Lung (tissue), 11 donors: ENCODE measurements at regions not wholly inside any gene's neighbourhood (a gene's known extent, or its start where the extent isn't known, plus 50 kb on each side); places are given as distances from the start of the nearest gene placed in this dataset.

Experiments used
- ATAC-seq: fragments of 200-7000 bp; cut with Tn5 transposase; one replicate; pipeline ENCODE4 v1.9.1; 2020; ENCODE audit warnings: moderate number of reproducible peaks; ENCODE audit not compliant: insufficient read depth, low FRiP score
- DNase-seq, 3 donors: peaks; one replicate each; pipeline ENCODE4 v3.0.0-alpha.2; 2013 to 2017
- H3K27ac ChIP-seq, 2 donors: one replicate each; pipeline ENCODE4 v1.5.1; 2013; ENCODE audit warnings: mild to moderate bottlenecking in 2 of 2, moderate library complexity in 2 of 2, control low read depth in 1 of 2, inconsistent platforms in 1 of 2, low read depth in 1 of 2, low read length in 1 of 2
- H3K27me3 ChIP-seq, 3 donors: one replicate each; pipeline ENCODE4 v1.5.1; 2013; ENCODE audit warnings: low read length in 2 of 3; ENCODE audit not compliant: control insufficient read depth in 3 of 3, insufficient read depth in 3 of 3
- H3K36me3 ChIP-seq, 4 donors: one replicate each; pipeline ENCODE4 v1.5.1; 2013; ENCODE audit warnings: low read length in 4 of 4, mild to moderate bottlenecking in 1 of 4, moderate library complexity in 1 of 4; ENCODE audit not compliant: control insufficient read depth in 4 of 4, insufficient read depth in 4 of 4
- H3K4me1 ChIP-seq, 5 donors: one replicate each; pipeline ENCODE4 v1.5.1; 2013; ENCODE audit warnings: low read length in 5 of 5, mild to moderate bottlenecking in 2 of 5, moderate library complexity in 1 of 5; ENCODE audit not compliant: control insufficient read depth in 5 of 5, insufficient read depth in 5 of 5
- H3K4me3 ChIP-seq: one replicate; pipeline ENCODE4 v1.5.1; 2013; ENCODE audit warnings: mild to moderate bottlenecking, control low read depth, moderate library complexity
- H3K9ac ChIP-seq, 2 donors: one replicate each; pipeline ENCODE4 v1.5.1; 2013; ENCODE audit warnings: low read length in 2 of 2, control low read depth in 1 of 2; ENCODE audit not compliant: insufficient read depth in 1 of 2
- H3K9me3 ChIP-seq, 4 donors: one replicate each; pipeline ENCODE4 v1.5.1; 2013; ENCODE audit warnings: low read length in 3 of 4, mild to moderate bottlenecking in 1 of 4, moderate library complexity in 1 of 4; ENCODE audit not compliant: control insufficient read depth in 4 of 4, insufficient read depth in 3 of 4
- WGBS, 2 donors: extraction: QIAGEN DNeasy Blood & Tissue Kit; methylation state at CpG; one replicate each; pipeline ENCODE4 v1.1.7; 2013; 5-methylcytosine and 5-hydroxymethylcytosine counted together
- TF ChIP-seq, protein P1 (sequence below): IDR thresholded peaks from 2 replicates; pipeline ENCODE4 v1.5.1; 2012; ENCODE audit warnings: mild to moderate bottlenecking; ENCODE audit errors: control extremely low read depth, extremely low read depth
- donor health status: control.
- donor health status: control.
- donor health status: Bipolar disorder and iron deficiency.
- donor health status: healthy.
- donor health status: DM: yes; HTN: yes; CAD: no.

GRCh38 chr6:165059032-165059431 lies 250.4 kb downstream of the C6orf118 start:
- Histone ChIP-seq H3K9ac (no peak overlapping the region), H3K4me1 (no peaks in the 10 kb centered on the region), H3K36me3 (no peaks in the 10 kb centered on the region), H3K4me3 (no peak overlapping the region), H3K27me3 (no peaks in the 10 kb centered on the region), H3K9me3 (no peaks in the 10 kb centered on the region), H3K27ac (no peak overlapping the region)
- TF ChIP-seq, protein P1, sequence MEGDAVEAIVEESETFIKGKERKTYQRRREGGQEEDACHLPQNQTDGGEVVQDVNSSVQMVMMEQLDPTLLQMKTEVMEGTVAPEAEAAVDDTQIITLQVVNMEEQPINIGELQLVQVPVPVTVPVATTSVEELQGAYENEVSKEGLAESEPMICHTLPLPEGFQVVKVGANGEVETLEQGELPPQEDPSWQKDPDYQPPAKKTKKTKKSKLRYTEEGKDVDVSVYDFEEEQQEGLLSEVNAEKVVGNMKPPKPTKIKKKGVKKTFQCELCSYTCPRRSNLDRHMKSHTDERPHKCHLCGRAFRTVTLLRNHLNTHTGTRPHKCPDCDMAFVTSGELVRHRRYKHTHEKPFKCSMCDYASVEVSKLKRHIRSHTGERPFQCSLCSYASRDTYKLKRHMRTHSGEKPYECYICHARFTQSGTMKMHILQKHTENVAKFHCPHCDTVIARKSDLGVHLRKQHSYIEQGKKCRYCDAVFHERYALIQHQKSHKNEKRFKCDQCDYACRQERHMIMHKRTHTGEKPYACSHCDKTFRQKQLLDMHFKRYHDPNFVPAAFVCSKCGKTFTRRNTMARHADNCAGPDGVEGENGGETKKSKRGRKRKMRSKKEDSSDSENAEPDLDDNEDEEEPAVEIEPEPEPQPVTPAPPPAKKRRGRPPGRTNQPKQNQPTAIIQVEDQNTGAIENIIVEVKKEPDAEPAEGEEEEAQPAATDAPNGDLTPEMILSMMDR = no peak
- ATAC-seq = no peak
- WGBS, 2 donors = 82 to 88% methylated on average over 3 of the region's 3 CpGs
- peak in 1 of 3 donors; percentile 2 for DNase-seq

DNA sequence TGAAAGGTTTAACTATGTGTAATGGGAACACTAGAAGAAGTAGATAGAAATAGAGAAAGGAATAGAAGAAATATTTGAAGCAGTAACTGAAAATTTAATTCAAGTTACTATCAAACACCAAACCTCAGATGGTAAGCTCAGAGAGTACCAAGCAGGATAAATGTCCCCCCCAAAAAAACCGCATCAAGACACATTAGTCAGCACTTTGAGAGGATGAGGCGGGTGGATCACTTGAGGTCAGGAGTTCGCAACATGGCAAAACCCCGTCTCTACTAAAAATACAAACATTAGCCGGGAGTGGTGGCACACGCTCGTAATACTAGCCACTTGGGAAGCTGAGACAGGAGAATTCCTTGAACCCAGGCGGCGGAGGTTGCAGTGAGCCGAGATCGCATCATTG lies 253.1 kb downstream of the C6orf118 start:
- no peak overlapping the region for H3K9ac ChIP-seq
- H3K27ac ChIP-seq = no peak overlapping the region
- H3K36me3 ChIP-seq = no peaks in the 10 kb centered on the region
- no peaks in the 10 kb centered on the region for H3K4me1 ChIP-seq
- DNase-seq (no peak), ATAC-seq (no peak)
- 89 to 98% methylated on average over 11 of the region's 11 CpGs for whole genome bisulfite sequencing, 2 donors
- H3K27me3 ChIP-seq = no peaks in the 10 kb centered on the region
- H3K9me3 ChIP-seq = no peaks in the 10 kb centered on the region
- TF ChIP-seq, protein P1 = no peak
- no peak overlapping the region for H3K4me3 ChIP-seq

- ATAC-seq (no peak), DNase-seq (no peak)
- Histone ChIP-seq H3K4me3 (no peak overlapping the region), H3K27ac (no peak overlapping the region), H3K36me3 (no peaks in the 10 kb centered on the region), H3K9ac (no peak overlapping the region), H3K27me3 (no peaks in the 10 kb centered on the region), H3K4me1 (no peaks in the 10 kb centered on the region), H3K9me3 (no peaks in the 10 kb centered on the region)
- 77 to 83% methylated on average over 5 of the region's 5 CpGs for WGBS, 2 donors
- TF ChIP-seq, protein P1 = no peak
Observed at GRCh38 chr6:165055231-165055630, 254.2 kb downstream of the C6orf118 start.
